ENCODE measurements at regions not wholly inside any gene's neighbourhood (a gene's known extent, or its start where the extent isn't known, plus 50 kb on each side); places are given as distances from the start of the nearest gene placed in this dataset.

- H3K4me1 Mint-ChIP-seq, result no peaks in the 10 kb centered on the region
- H3K27me3 Mint-ChIP-seq, result no peaks in the 10 kb centered on the region
- H3K27ac Mint-ChIP-seq, result no peak overlapping the region
- H3K4me3 Mint-ChIP-seq, result no peak overlapping the region
- intact Hi-C loops (cut with micrococcal nuclease), result no loop called here
- H3K36me3 Mint-ChIP-seq (ENCODE audit: low read depth), result no peaks in the 10 kb centered on the region
- no peak for DNase-seq
- H3K9me3 Mint-ChIP-seq, result peaks cover 12% of the 10 kb centered on the region
Measured at GRCh38 chr15:37586976-37587375, 347.5 kb upstream of the TMCO5A start.

GRCh38 chr15:37594417-37594816, 340.0 kb upstream of the TMCO5A start:
- no peaks in the 10 kb centered on the region for H3K36me3 Mint-ChIP-seq (ENCODE audit: low read depth)
- no peaks in the 10 kb centered on the region for H3K27me3 Mint-ChIP-seq
- no peaks in the 10 kb centered on the region for H3K9me3 Mint-ChIP-seq
- no peak overlapping the region for H3K27ac Mint-ChIP-seq
- DNase-seq, result no peak
- H3K4me1 Mint-ChIP-seq, result no peaks in the 10 kb centered on the region
- H3K4me3 Mint-ChIP-seq, result no peak overlapping the region
- intact Hi-C loops (cut with micrococcal nuclease), result no loop called here

GRCh38 chr15:37595426-37595970, 338.9 kb upstream of the TMCO5A start:
- no peak for DNase-seq
- Mint-ChIP-seq H3K4me1 (no peaks in the 10 kb centered on the region), H3K4me3 (no peak overlapping the region), H3K9me3 (no peaks in the 10 kb centered on the region), H3K27me3 (no peaks in the 10 kb centered on the region), H3K36me3 (ENCODE audit: low read depth) (no peaks in the 10 kb centered on the region), H3K27ac (no peak overlapping the region)
- intact Hi-C loops (cut with micrococcal nuclease), result no loop called here

- Mint-ChIP-seq H3K4me3 (no peak overlapping the region), H3K9me3 (no peaks in the 10 kb centered on the region), H3K36me3 (ENCODE audit: low read depth) (no peaks in the 10 kb centered on the region), H3K4me1 (no peaks in the 10 kb centered on the region), H3K27me3 (no peaks in the 10 kb centered on the region), H3K27ac (no peak overlapping the region)
- DNase-seq, result no peak
- intact Hi-C loops (cut with micrococcal nuclease), result no loop called here
Measured at GRCh38 chr15:37599156-37599555, 335.3 kb upstream of the TMCO5A start.

GRCh38 chr15:37616215-37616614, 318.2 kb upstream of the TMCO5A start:
- Mint-ChIP-seq H3K27me3 (no peaks in the 10 kb centered on the region), H3K9me3 (peaks cover 7% of the 10 kb centered on the region), H3K27ac (no peak overlapping the region), H3K4me3 (no peak overlapping the region), H3K4me1 (no peaks in the 10 kb centered on the region), H3K36me3 (ENCODE audit: low read depth) (no peaks in the 10 kb centered on the region)
- DNase-seq, result no peak
- intact Hi-C loops (cut with micrococcal nuclease), result no loop called here

GRCh38 chr15:37618353-37618752, 316.1 kb upstream of the TMCO5A start:
- intact Hi-C loops (cut with micrococcal nuclease), result no loop called here
- DNase-seq, result no peak
- no peaks in the 10 kb centered on the region for H3K36me3 Mint-ChIP-seq (ENCODE audit: low read depth)
- peaks cover 7% of the 10 kb centered on the region for H3K9me3 Mint-ChIP-seq
- no peak overlapping the region for H3K4me3 Mint-ChIP-seq
- H3K4me1 Mint-ChIP-seq, result no peaks in the 10 kb centered on the region
- H3K27me3 Mint-ChIP-seq, result no peaks in the 10 kb centered on the region
- no peak overlapping the region for H3K27ac Mint-ChIP-seq

GRCh38 chr15:37619358-37620042, 314.9 kb upstream of the TMCO5A start:
- no peaks in the 10 kb centered on the region for H3K36me3 Mint-ChIP-seq (ENCODE audit: low read depth)
- H3K27ac Mint-ChIP-seq, result no peak overlapping the region
- H3K4me3 Mint-ChIP-seq, result no peak overlapping the region
- H3K4me1 Mint-ChIP-seq, result no peaks in the 10 kb centered on the region
- H3K27me3 Mint-ChIP-seq, result no peaks in the 10 kb centered on the region
- H3K9me3 Mint-ChIP-seq, result peaks cover 7% of the 10 kb centered on the region
- no peak for DNase-seq
- intact Hi-C loops (cut with micrococcal nuclease), result no loop called here

GRCh38 chr15:37625576-37625975, 308.9 kb upstream of the TMCO5A start:
- Mint-ChIP-seq H3K9me3 (no peaks in the 10 kb centered on the region), H3K27ac (no peak overlapping the region), H3K36me3 (ENCODE audit: low read depth) (no peaks in the 10 kb centered on the region), H3K27me3 (no peaks in the 10 kb centered on the region), H3K4me1 (no peaks in the 10 kb centered on the region), H3K4me3 (no peak overlapping the region)
- DNase-seq, result no peak
- intact Hi-C loops (cut with micrococcal nuclease), result no loop called here

- Mint-ChIP-seq H3K9me3 (no peaks in the 10 kb centered on the region), H3K27me3 (no peaks in the 10 kb centered on the region), H3K36me3 (ENCODE audit: low read depth) (no peaks in the 10 kb centered on the region), H3K27ac (no peak overlapping the region), H3K4me3 (no peak overlapping the region), H3K4me1 (no peaks in the 10 kb centered on the region)
- DNase-seq, result no peak
- intact Hi-C loops (cut with micrococcal nuclease), result no loop called here
Measured at GRCh38 chr15:37628507-37628906, 305.9 kb upstream of the TMCO5A start.

- intact Hi-C loops (cut with micrococcal nuclease), result no loop called here
- Mint-ChIP-seq H3K36me3 (ENCODE audit: low read depth) (no peaks in the 10 kb centered on the region), H3K4me3 (no peak overlapping the region), H3K9me3 (no peaks in the 10 kb centered on the region), H3K27ac (no peak overlapping the region), H3K27me3 (no peaks in the 10 kb centered on the region), H3K4me1 (no peaks in the 10 kb centered on the region)
- no peak for DNase-seq
Measured at GRCh38 chr15:37636736-37637135, 297.7 kb upstream of the TMCO5A start.

- H3K9me3 Mint-ChIP-seq, result no peaks in the 10 kb centered on the region
- H3K36me3 Mint-ChIP-seq (ENCODE audit: low read depth), result no peaks in the 10 kb centered on the region
- no peak overlapping the region for H3K4me3 Mint-ChIP-seq
- no peak for DNase-seq
- no peaks in the 10 kb centered on the region for H3K4me1 Mint-ChIP-seq
- H3K27ac Mint-ChIP-seq, result no peak overlapping the region
- intact Hi-C loops (cut with micrococcal nuclease), result no loop called here
- no peaks in the 10 kb centered on the region for H3K27me3 Mint-ChIP-seq
Measured at GRCh38 chr15:37638116-37638515, 296.3 kb upstream of the TMCO5A start.

- Mint-ChIP-seq H3K4me1 (no peaks in the 10 kb centered on the region), H3K27ac (no peak overlapping the region), H3K27me3 (no peaks in the 10 kb centered on the region), H3K4me3 (no peak overlapping the region), H3K36me3 (ENCODE audit: low read depth) (no peaks in the 10 kb centered on the region), H3K9me3 (no peaks in the 10 kb centered on the region)
- no peak for DNase-seq
- intact Hi-C loops (cut with micrococcal nuclease), result no loop called here
Measured at GRCh38 chr15:37638691-37639090, 295.7 kb upstream of the TMCO5A start.

GRCh38 chr15:37652646-37653417, 281.6 kb upstream of the TMCO5A start:
- Mint-ChIP-seq H3K27me3 (no peaks in the 10 kb centered on the region), H3K9me3 (peaks cover 5% of the 10 kb centered on the region), H3K4me3 (no peak overlapping the region), H3K36me3 (ENCODE audit: low read depth) (no peaks in the 10 kb centered on the region), H3K27ac (no peak overlapping the region), H3K4me1 (no peaks in the 10 kb centered on the region)
- intact Hi-C loops (cut with micrococcal nuclease), result no loop called here
- DNase-seq, result no peak

- no peak overlapping the region for H3K27ac Mint-ChIP-seq
- no peaks in the 10 kb centered on the region for H3K36me3 Mint-ChIP-seq (ENCODE audit: low read depth)
- H3K9me3 Mint-ChIP-seq, result no peaks in the 10 kb centered on the region
- intact Hi-C loops (cut with micrococcal nuclease), result no loop called here
- no peak for DNase-seq
- no peak overlapping the region for H3K4me3 Mint-ChIP-seq
- no peaks in the 10 kb centered on the region for H3K27me3 Mint-ChIP-seq
- no peaks in the 10 kb centered on the region for H3K4me1 Mint-ChIP-seq
Measured at GRCh38 chr15:37678124-37678523, 256.3 kb upstream of the TMCO5A start.

Measured in activated CD4-positive, alpha-beta T cell treated with anti-CD3 and anti-CD28 coated beads, Interleukin-2, amount 10 ng/mL, durations not matched to agents 24 days and 14 days (primary cell).